ENCODE measurements at regions not wholly inside any gene's neighbourhood (a gene's known extent, or its start where the extent isn't known, plus 50 kb on each side); places are given as distances from the start of the nearest gene placed in this dataset.

GRCh38 chr12:92650228-92650822 is 52.5 kb upstream of the PLEKHG7 start:
- no peak for DNase-seq (ENCODE audit: low read depth)

GRCh38 chr12:92649511-92650227 is 53.1 kb upstream of the PLEKHG7 start:
- peak; percentile 74 for DNase-seq (ENCODE audit: low read depth)

GRCh38 chr12:92648242-92649031 is 54.4 kb upstream of the PLEKHG7 start:
- DNase-seq (ENCODE audit: low read depth): no peak

- no peak for DNase-seq (ENCODE audit: low read depth)
Measured at GRCh38 chr12:92641291-92641690, 61.5 kb upstream of the PLEKHG7 start.

- no peak for DNase-seq (ENCODE audit: low read depth)
Measured at GRCh38 chr12:92640691-92641090, 62.1 kb upstream of the PLEKHG7 start.

- no peak for DNase-seq (ENCODE audit: low read depth)
Measured at GRCh38 chr12:92639017-92639416, 63.8 kb upstream of the PLEKHG7 start.

GRCh38 chr12:92634730-92635129 is 68.1 kb upstream of the PLEKHG7 start:
- DNase-seq (ENCODE audit: low read depth): no peak

GRCh38 chr12:92634202-92634601 is 68.6 kb upstream of the PLEKHG7 start:
- no peak for DNase-seq (ENCODE audit: low read depth)

GRCh38 chr12:92630968-92631367 is 71.8 kb upstream of the PLEKHG7 start:
- DNase-seq (ENCODE audit: low read depth): no peak

GRCh38 chr12:92629349-92630065 is 73.3 kb upstream of the PLEKHG7 start:
- DNase-seq (ENCODE audit: low read depth): no peak

GRCh38 chr12:92628476-92628875 is 74.3 kb upstream of the PLEKHG7 start:
- DNase-seq (ENCODE audit: low read depth): no peak

- no peak for DNase-seq (ENCODE audit: low read depth)
Measured at GRCh38 chr12:92627511-92627910, 75.3 kb upstream of the PLEKHG7 start.

- no peak for DNase-seq (ENCODE audit: low read depth)
Measured at GRCh38 chr12:92625639-92626310, 77.0 kb upstream of the PLEKHG7 start.

- DNase-seq (ENCODE audit: low read depth): peak; percentile 72
Measured at GRCh38 chr12:92624236-92624635, 78.6 kb upstream of the PLEKHG7 start.

GRCh38 chr12:92623386-92623785 is 79.4 kb upstream of the PLEKHG7 start:
- no peak for DNase-seq (ENCODE audit: low read depth)

- no peak for DNase-seq (ENCODE audit: low read depth)
Measured at GRCh38 chr12:92621833-92622232, 81.0 kb upstream of the PLEKHG7 start.

GRCh38 chr12:92621312-92621711 is 81.5 kb upstream of the PLEKHG7 start:
- DNase-seq (ENCODE audit: low read depth): no peak

- no peak for DNase-seq (ENCODE audit: low read depth)
Measured at GRCh38 chr12:92619730-92620684, 82.8 kb upstream of the PLEKHG7 start.

- DNase-seq (ENCODE audit: low read depth): no peak
Measured at GRCh38 chr12:92619026-92619425, 83.8 kb upstream of the PLEKHG7 start.

- DNase-seq (ENCODE audit: low read depth): no peak
Measured at GRCh38 chr12:92615703-92616102, 87.1 kb upstream of the PLEKHG7 start.

GRCh38 chr12:92615086-92615485 is 87.7 kb upstream of the PLEKHG7 start:
- no peak for DNase-seq (ENCODE audit: low read depth)

Data from non-pigmented ciliary epithelial cell (primary cell).